ENCODE measurements at regions not wholly inside any gene's neighbourhood (a gene's known extent, or its start where the extent isn't known, plus 50 kb on each side); places are given as distances from the start of the nearest gene placed in this dataset.

DNA sequence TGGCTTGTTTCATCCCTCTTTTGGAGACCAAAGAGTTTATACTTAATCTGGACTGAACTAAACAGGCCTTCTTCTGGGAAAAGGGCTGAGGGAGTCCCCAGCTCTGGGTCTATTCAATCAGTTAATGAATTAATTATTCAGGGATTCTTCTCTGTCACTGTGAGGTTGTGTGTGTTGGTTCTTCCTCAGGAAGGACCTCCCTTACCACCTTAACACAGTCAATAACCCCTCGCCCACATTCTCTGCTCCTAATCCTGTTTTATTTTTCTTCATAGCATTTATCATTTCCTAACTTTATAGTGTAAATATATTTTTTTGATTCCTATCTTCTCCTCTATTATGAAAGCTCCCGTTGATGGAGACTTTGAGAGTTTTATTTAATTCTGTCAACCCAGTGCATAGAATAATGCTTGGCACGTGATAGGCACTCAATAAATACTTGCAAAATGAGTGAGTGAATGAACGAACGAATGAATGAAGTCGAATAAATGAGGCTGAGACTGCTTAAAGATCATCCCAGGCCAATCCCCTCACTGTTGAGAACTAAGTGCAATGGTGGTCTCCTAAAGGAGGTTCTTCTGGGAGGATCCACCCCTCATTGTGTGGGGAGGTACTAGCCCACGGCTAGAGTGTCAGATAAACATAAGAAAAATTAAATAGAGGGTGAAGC, 179.6 kb upstream of the JARID2 start:
- no peak overlapping the region for H3K27ac ChIP-seq (ENCODE audit: extremely low read length, insufficient read depth, low read length)
- no TSS peak for BruUV-seq (replicated peaks)

More for the DNA sequence above, 179.6 kb upstream of the JARID2 start:
- POLR2A ChIA-PET, result no interaction called here
- Histone ChIP-seq H3K79me2 (ENCODE audit: insufficient read depth, low read length) (no peaks in the 10 kb centered on the region), H3K4me3 (replicated peaks in 1 of 3; ENCODE audit: insufficient read depth in 1 of 3, low read depth in 2 of 3, low read length in 3 of 3) (no peak overlapping the region), H2AFZ (ENCODE audit: low read length) (no peak overlapping the region), H3K9ac (ENCODE audit: insufficient read depth, low read depth, low read length) (no peak overlapping the region), H3K27me3 (ENCODE audit: control insufficient read depth in 1 of 2, insufficient read depth in 2 of 2, low read length in 2 of 2) (no peaks in the 10 kb centered on the region; a peak in 1 of 5 replicates), H3K4me1 (ENCODE audit: insufficient read depth, low read length) (no peaks in the 10 kb centered on the region), H3K9me3 (ENCODE audit: low read length) (no peaks in the 10 kb centered on the region), H3K4me2 (ENCODE audit: low read depth, low read length) (no peak overlapping the region), H3K36me3 (replicated peaks in 1 of 2; ENCODE audit: control insufficient read depth in 1 of 2, insufficient read depth in 2 of 2, low read length in 2 of 2) (no peaks in the 10 kb centered on the region), H4K20me1 (ENCODE audit: insufficient read depth, low read length) (no peaks in the 10 kb centered on the region)
- TF ChIP-seq EZH2 (conservative IDR thresholded peaks at IDR 0.05; ENCODE audit: low read depth, low read length), result no peak
- TF ChIP-seq ZNF101 (CRISPR knock-in tag; IDR thresholded peaks at IDR 0.05; ENCODE audit: borderline replicate concordance, low read depth), result no peak
- TF ChIP-seq, protein P1, sequence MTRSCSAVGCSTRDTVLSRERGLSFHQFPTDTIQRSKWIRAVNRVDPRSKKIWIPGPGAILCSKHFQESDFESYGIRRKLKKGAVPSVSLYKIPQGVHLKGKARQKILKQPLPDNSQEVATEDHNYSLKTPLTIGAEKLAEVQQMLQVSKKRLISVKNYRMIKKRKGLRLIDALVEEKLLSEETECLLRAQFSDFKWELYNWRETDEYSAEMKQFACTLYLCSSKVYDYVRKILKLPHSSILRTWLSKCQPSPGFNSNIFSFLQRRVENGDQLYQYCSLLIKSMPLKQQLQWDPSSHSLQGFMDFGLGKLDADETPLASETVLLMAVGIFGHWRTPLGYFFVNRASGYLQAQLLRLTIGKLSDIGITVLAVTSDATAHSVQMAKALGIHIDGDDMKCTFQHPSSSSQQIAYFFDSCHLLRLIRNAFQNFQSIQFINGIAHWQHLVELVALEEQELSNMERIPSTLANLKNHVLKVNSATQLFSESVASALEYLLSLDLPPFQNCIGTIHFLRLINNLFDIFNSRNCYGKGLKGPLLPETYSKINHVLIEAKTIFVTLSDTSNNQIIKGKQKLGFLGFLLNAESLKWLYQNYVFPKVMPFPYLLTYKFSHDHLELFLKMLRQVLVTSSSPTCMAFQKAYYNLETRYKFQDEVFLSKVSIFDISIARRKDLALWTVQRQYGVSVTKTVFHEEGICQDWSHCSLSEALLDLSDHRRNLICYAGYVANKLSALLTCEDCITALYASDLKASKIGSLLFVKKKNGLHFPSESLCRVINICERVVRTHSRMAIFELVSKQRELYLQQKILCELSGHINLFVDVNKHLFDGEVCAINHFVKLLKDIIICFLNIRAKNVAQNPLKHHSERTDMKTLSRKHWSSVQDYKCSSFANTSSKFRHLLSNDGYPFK (CRISPR knock-in tag; IDR thresholded peaks at IDR 0.05; ENCODE audit: borderline replicate concordance), result no peak
- no peak for TF ChIP-seq HDAC2 (CRISPR knock-in tag; IDR thresholded peaks at IDR 0.05)
- no peak for TF ChIP-seq THAP11 (CRISPR knock-in tag; IDR thresholded peaks at IDR 0.05)
- no peak for TF ChIP-seq ZKSCAN5 (CRISPR knock-in tag; IDR thresholded peaks at IDR 0.05)
- TF ChIP-seq ZNF616 (CRISPR knock-in tag; IDR thresholded peaks at IDR 0.05; ENCODE audit: low read depth), result no peak
- no peak for TF ChIP-seq ZNF20 (CRISPR knock-in tag; IDR thresholded peaks at IDR 0.05)
- no peak for TF ChIP-seq ZNF747 (CRISPR knock-in tag; IDR thresholded peaks at IDR 0.05; ENCODE audit: borderline replicate concordance)
- TF ChIP-seq, protein P2, sequence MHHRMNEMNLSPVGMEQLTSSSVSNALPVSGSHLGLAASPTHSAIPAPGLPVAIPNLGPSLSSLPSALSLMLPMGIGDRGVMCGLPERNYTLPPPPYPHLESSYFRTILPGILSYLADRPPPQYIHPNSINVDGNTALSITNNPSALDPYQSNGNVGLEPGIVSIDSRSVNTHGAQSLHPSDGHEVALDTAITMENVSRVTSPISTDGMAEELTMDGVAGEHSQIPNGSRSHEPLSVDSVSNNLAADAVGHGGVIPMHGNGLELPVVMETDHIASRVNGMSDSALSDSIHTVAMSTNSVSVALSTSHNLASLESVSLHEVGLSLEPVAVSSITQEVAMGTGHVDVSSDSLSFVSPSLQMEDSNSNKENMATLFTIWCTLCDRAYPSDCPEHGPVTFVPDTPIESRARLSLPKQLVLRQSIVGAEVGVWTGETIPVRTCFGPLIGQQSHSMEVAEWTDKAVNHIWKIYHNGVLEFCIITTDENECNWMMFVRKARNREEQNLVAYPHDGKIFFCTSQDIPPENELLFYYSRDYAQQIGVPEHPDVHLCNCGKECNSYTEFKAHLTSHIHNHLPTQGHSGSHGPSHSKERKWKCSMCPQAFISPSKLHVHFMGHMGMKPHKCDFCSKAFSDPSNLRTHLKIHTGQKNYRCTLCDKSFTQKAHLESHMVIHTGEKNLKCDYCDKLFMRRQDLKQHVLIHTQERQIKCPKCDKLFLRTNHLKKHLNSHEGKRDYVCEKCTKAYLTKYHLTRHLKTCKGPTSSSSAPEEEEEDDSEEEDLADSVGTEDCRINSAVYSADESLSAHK (CRISPR knock-in tag; IDR thresholded peaks at IDR 0.05; ENCODE audit: borderline replicate concordance), result no peak
- TF ChIP-seq ZNF746 (CRISPR knock-in tag; IDR thresholded peaks at IDR 0.05), result no peak
- no peak for TF ChIP-seq RFX1 (IDR thresholded peaks at IDR 0.05)
- no peak for TF ChIP-seq ZNF879 (CRISPR knock-in tag; IDR thresholded peaks at IDR 0.05)
- TF ChIP-seq NRL (CRISPR knock-in tag; IDR thresholded peaks at IDR 0.05; ENCODE audit: borderline replicate concordance), result no peak
- in situ Hi-C loops (cut with HindIII; ENCODE audit: extremely low pct_ligation_motif_present, low pct_unique_long_range_greater_than_20kb) (no loop called here), intact Hi-C loops (cut with micrococcal nuclease; ENCODE audit: unreplicated experiment) (no loop called here)
- 9% methylated on average over 7 of the region's 7 CpGs for WGBS (ENCODE audit: low lambda C conversion rate)
- CTCF ChIA-PET (ENCODE audit: low intra/inter-chr PET ratio, low total read pairs), result no interaction called here
- ATAC-seq, result no peak
- FAIRE-seq, result no peak
- no peak for DNase-seq (ENCODE audit: low spot score)

Data from HepG2 (cell line).